HepG2 (cell line): ENCODE measurements at regions not wholly inside any gene's neighbourhood (a gene's known extent, or its start where the extent isn't known, plus 50 kb on each side); places are given as distances from the start of the nearest gene placed in this dataset.

Experiments used
- ATAC-seq: fragments of 200-7000 bp; cut with Tn5 transposase; 3 replicates; pipeline ENCODE4 v1.9.1; 2020; ENCODE audit warnings: mild to moderate bottlenecking, moderate library complexity
- BruUV-seq: library from RNA; stranded (reverse); fragments of 400-500 nt; replicated peaks from 2 replicates; lab custom pipeline; 2021; lab: Mats Ljungman, UMichigan
- CTCF ChIA-PET: fragments of 300-600 bp; formaldehyde crosslinking; extraction: SDS; loops from one replicate; lab custom pipeline; 2021; ENCODE audit warnings: low total read pairs, inconsistent platforms, low intra/inter-chr PET ratio; lab: Yijun Ruan, JAX
- POLR2A ChIA-PET: fragments of 350-600 bp; sonication (Branson Sonifier 250); formaldehyde crosslinking; loops from one replicate; lab custom pipeline; 2020; ENCODE audit warnings: antibody characterized with exemption, inconsistent platforms; lab: Yijun Ruan, JAX
- DNase-seq: peaks from one replicate; pipeline ENCODE4 v3.0.0-alpha.2; 2015; ENCODE audit warnings: low spot score
- FAIRE-seq: peaks from 3 replicates; lab custom pipeline; 2011; peaks lifted over from hg19 to GRCh38; lab: Jason Lieb, UNC
- H2AFZ ChIP-seq: one replicate; pipeline ENCODE4 v1.6.1; 2011; ENCODE audit warnings: low read length, inconsistent platforms
- H3K27ac ChIP-seq: fragments of 300-600 bp; 3 replicates; pipeline ENCODE4 v1.8.0; 2011; ENCODE audit warnings: mixed run types, mild to moderate bottlenecking, mixed read lengths, low read length, inconsistent platforms; ENCODE audit not compliant: insufficient read depth; ENCODE audit errors: extremely low read length
- H3K27me3 ChIP-seq, 2 experiments: fragments of 200-600 bp in 1 of 2; 2 replicates in 1 of 2; 3 replicates in 1 of 2; pipeline versions ENCODE4 v1.6.0 to v1.8.0; 2011; ENCODE audit warnings: low read length in 2 of 2, mild to moderate bottlenecking in 2 of 2, moderate library complexity in 2 of 2, inconsistent platforms in 1 of 2; ENCODE audit not compliant: insufficient read depth in 2 of 2, control insufficient read depth in 1 of 2
- H3K36me3 ChIP-seq, 2 experiments: fragments of 200-600 bp in 1 of 2; replicated peaks in 1 of 2; 2 replicates in 1 of 2; 3 replicates in 1 of 2; pipeline versions ENCODE4 v1.5.1 to v1.8.0; 2011; ENCODE audit warnings: low read length in 2 of 2, inconsistent platforms in 1 of 2; ENCODE audit not compliant: insufficient read depth in 2 of 2, control insufficient read depth in 1 of 2
- H3K4me1 ChIP-seq: 2 replicates; pipeline ENCODE4 v1.5.1; 2012; ENCODE audit warnings: low read length, inconsistent platforms; ENCODE audit not compliant: insufficient read depth
- H3K4me2 ChIP-seq: 2 replicates; pipeline ENCODE4 v1.6.0; 2011; ENCODE audit warnings: low read depth, low read length, inconsistent platforms
- H3K4me3 ChIP-seq, 3 experiments: fragments of 200-600 bp in 1 of 3; sonication (generic), shearing (Covaris generic) in 1 of 3; replicated peaks in 1 of 3; 2 replicates each; pipeline ENCODE4 v1.5.1; 2011 to 2016; ENCODE audit warnings: low read length in 3 of 3, inconsistent platforms in 2 of 3, low read depth in 2 of 3, mild to moderate bottlenecking in 2 of 3, control low read depth in 1 of 3, mixed read lengths in 1 of 3; ENCODE audit not compliant: insufficient read depth in 1 of 3
- H3K79me2 ChIP-seq: one replicate; pipeline ENCODE4 v1.6.1; 2011; ENCODE audit warnings: low read length, inconsistent platforms; ENCODE audit not compliant: insufficient read depth
- H3K9ac ChIP-seq: 2 replicates; pipeline ENCODE4 v1.6.0; 2011; ENCODE audit warnings: mild to moderate bottlenecking, low read depth, low read length, inconsistent platforms; ENCODE audit not compliant: insufficient read depth
- H3K9me3 ChIP-seq: 2 replicates; pipeline ENCODE4 v1.5.1; 2012; ENCODE audit warnings: mild to moderate bottlenecking, low read length
- H4K20me1 ChIP-seq: 2 replicates; pipeline ENCODE4 v1.6.0; 2011; ENCODE audit warnings: inconsistent platforms, mild to moderate bottlenecking, low read length, moderate library complexity; ENCODE audit not compliant: insufficient read depth
- ATF1 ChIP-seq: IDR thresholded peaks from 2 replicates; pipeline ENCODE4 v1.6.1; 2016; ENCODE audit warnings: mild to moderate bottlenecking, control low read depth
- HNF4A ChIP-seq: sonication (generic); formaldehyde crosslinking; IDR thresholded peaks from 2 replicates; pipeline ENCODE4 v1.4.0; 2020; ENCODE audit warnings: missing genetic modification reagents
- NCOA2 ChIP-seq: sonication (generic); formaldehyde crosslinking; IDR thresholded peaks from 2 replicates; pipeline ENCODE4 v1.8.0; 2022; ENCODE audit warnings: inconsistent platforms
- POLR2AphosphoS2 ChIP-seq: IDR thresholded peaks from 2 replicates; pipeline ENCODE4 v1.6.1; 2011; ENCODE audit warnings: low read depth, low read length, improper control_type of control experiment
- TEAD3 ChIP-seq: optimal IDR thresholded peaks from 2 replicates; pipeline ENCODE3; 2016; ENCODE audit warnings: borderline replicate concordance
- ZMYM4 ChIP-seq: sonication (generic); formaldehyde crosslinking; IDR thresholded peaks from 2 replicates; pipeline ENCODE4 v1.8.1; 2023; ENCODE audit warnings: mild to moderate bottlenecking, missing genetic modification reagents
- ZNF572 ChIP-seq: sonication (generic); formaldehyde crosslinking; IDR thresholded peaks from 2 replicates; pipeline ENCODE4 v1.5.1; 2020; ENCODE audit warnings: mild to moderate bottlenecking, missing genetic modification reagents
- ZSCAN5A ChIP-seq: sonication (generic); formaldehyde crosslinking; IDR thresholded peaks from 2 replicates; pipeline ENCODE4 v1.8.0; 2022; ENCODE audit warnings: mild to moderate bottlenecking, missing genetic modification reagents, borderline replicate concordance
- WGBS: methylation state at CpG from one replicate; pipeline ENCODE4 v1.1.6; 2017; ENCODE audit warnings: low lambda C conversion rate; 5-methylcytosine and 5-hydroxymethylcytosine counted together
- in situ Hi-C: cut with HindIII; loops from 2 replicates; pipeline ENCODE4 v1.10.0; 2017; ENCODE audit warnings: low pct_unique_long_range_greater_than_20kb; ENCODE audit not compliant: extremely low pct_ligation_motif_present
- intact Hi-C: fragments of 100-400 bp; cut with micrococcal nuclease; formaldehyde crosslinking; loops from one replicate; pipeline ENCODE4 v1.10.0; 2022; ENCODE audit not compliant: unreplicated experiment

GRCh38 chr4:175412746-175413145 lies 399.3 kb downstream of the GPM6A start:
- Histone ChIP-seq H3K4me3 (no peak overlapping the region), H3K36me3 (no peaks in the 10 kb centered on the region), H3K4me2 (no peak overlapping the region), H3K9me3 (peaks cover 78% of the 10 kb centered on the region), H2AFZ (no peak overlapping the region), H3K27ac (no peak overlapping the region), H3K9ac (no peak overlapping the region), H3K27me3 (no peaks in the 10 kb centered on the region), H3K4me1 (no peaks in the 10 kb centered on the region), H4K20me1 (no peaks in the 10 kb centered on the region), H3K79me2 (no peaks in the 10 kb centered on the region)
- ATAC-seq (no peak), DNase-seq (no peak), FAIRE-seq (no peak)
- intact Hi-C loops (no loop called here), in situ Hi-C loops (no loop called here)
- no peak for TF ChIP-seq HNF4A (CRISPR knock-in tag)
- ChIA-PET CTCF (no interaction called here), POLR2A (no interaction called here)
- no TSS peak for BruUV-seq
- 3% methylated on average over 2 of the region's 2 CpGs for WGBS

GRCh38 chr4:175413561-175413960 lies 398.5 kb downstream of the GPM6A start:
- POLR2A ChIA-PET = no interaction called here
- CTCF ChIA-PET = no interaction called here
- no peak for TF ChIP-seq POLR2AphosphoS2
- no peak for TF ChIP-seq ATF1 (CRISPR knock-in tag)
- TF ChIP-seq TEAD3 (CRISPR knock-in tag) = no peak
- TF ChIP-seq ZMYM4 (CRISPR knock-in tag) = no peak
- TF ChIP-seq NCOA2 (CRISPR knock-in tag) = no peak
- no peak for TF ChIP-seq ZSCAN5A
- TF ChIP-seq ZNF572 (CRISPR knock-in tag) = no peak
- no peak overlapping the region for H3K4me2 ChIP-seq
- ATAC-seq (no peak), FAIRE-seq (no peak), DNase-seq (no peak)
- no peaks in the 10 kb centered on the region for H3K79me2 ChIP-seq
- in situ Hi-C loops (no loop called here), intact Hi-C loops (no loop called here)
- H3K27me3 ChIP-seq = no peaks in the 10 kb centered on the region
- no peaks in the 10 kb centered on the region for H3K4me1 ChIP-seq
- no peak overlapping the region for H3K4me3 ChIP-seq
- no peaks in the 10 kb centered on the region for H3K36me3 ChIP-seq
- no peak overlapping the region for H3K9ac ChIP-seq
- BruUV-seq = no TSS peak
- 0% methylated on average over 2 of the region's 5 CpGs for WGBS
- no peaks in the 10 kb centered on the region for H4K20me1 ChIP-seq
- H3K27ac ChIP-seq = no peak overlapping the region
- no peak overlapping the region for H2AFZ ChIP-seq
- H3K9me3 ChIP-seq = peaks cover 72% of the 10 kb centered on the region
